PFSK-1 (cell line): ENCODE measurements at regions not wholly inside any gene's neighbourhood (a gene's known extent, or its start where the extent isn't known, plus 50 kb on each side); places are given as distances from the start of the nearest gene placed in this dataset.

Source experiments
- FOXP2 ChIP-seq: optimal IDR thresholded peaks from 2 replicates; pipeline ENCODE3; 2011; ENCODE audit warnings: borderline replicate concordance, control low read depth, inconsistent platforms; ENCODE audit not compliant: insufficient read depth; ENCODE audit errors: extremely low read length, extremely low read depth
- POLR2AphosphoS5 ChIP-seq: IDR thresholded peaks from 2 replicates; pipeline ENCODE4 v1.6.1; 2012; ENCODE audit warnings: low read depth, mild to moderate bottlenecking, control low read depth, low read length, moderate library complexity
- SIN3A ChIP-seq: IDR thresholded peaks from 2 replicates; pipeline ENCODE4 v1.6.1; 2012; ENCODE audit warnings: mild to moderate bottlenecking, low read length, moderate library complexity, borderline replicate concordance; ENCODE audit not compliant: insufficient read depth
- TAF1 ChIP-seq: IDR thresholded peaks from 2 replicates; pipeline ENCODE4 v1.6.1; 2012; ENCODE audit warnings: low read length, control low read depth, borderline replicate concordance; ENCODE audit not compliant: insufficient read depth
- TF ChIP-seq, protein P1 (sequence below), 2 experiments: IDR thresholded peaks; 2 replicates each; pipeline versions ENCODE4 v1.6.1 to v1.8.0; 2011 to 2012; ENCODE audit warnings: low read depth in 2 of 2, low read length in 2 of 2, control low read depth in 1 of 2, inconsistent platforms in 1 of 2, mild to moderate bottlenecking in 1 of 2, moderate library complexity in 1 of 2; ENCODE audit not compliant: insufficient read depth in 1 of 2

DNA sequence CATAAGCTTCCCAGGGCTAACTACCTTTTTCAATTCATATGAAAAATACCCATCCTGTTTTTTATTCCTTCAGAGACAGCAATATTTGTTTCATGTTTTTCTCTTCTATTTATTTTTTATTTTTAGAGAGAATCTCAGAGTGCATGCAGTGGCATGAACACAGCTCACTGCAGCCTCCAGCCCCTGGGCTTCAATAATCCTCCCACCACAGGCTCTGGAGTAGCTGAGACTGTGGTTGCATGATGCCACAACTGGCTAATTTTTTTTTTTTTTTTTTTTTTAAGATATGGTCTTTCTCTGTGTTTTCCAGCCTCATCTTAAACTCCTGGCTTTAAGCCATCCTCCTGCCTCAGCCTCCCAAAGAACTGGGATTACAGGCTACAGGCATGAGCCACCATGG, 296.7 kb upstream of the AKR1E2 start:
- TF ChIP-seq POLR2AphosphoS5 (no peak), FOXP2 (no peak), SIN3A (no peak)

DNA sequence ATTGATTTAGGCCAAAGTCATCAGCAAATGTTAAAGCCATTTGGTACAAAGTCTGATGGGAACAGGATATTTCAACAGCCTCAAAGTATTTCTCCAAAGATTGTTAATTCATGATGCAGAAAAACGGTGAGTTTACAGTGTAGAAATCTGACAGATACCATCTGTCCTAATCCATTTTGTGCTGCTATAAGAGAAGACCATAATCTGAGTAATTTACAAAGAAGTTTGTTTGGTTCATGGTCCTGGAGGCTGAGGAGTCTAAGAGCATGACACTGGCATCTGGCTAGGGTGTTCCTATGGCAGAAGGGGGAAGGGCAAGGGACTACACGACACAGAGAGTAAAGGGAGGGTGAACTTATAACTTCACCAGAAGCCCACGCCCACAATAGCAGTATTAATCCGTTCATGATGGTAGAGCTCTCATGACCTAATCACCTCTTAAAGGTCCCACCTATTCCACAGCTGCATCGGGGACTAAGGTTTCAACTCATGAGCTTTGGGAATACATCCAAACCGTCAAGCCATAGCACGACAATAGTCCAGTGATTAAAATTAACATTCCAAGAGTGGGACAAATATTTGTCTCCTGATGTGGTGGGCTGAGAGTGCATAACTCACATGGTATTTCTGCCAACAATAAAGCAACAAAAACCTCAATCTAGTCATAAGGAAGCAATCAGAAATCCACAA, 298.6 kb upstream of the AKR1E2 start:
- TF ChIP-seq, protein P1, sequence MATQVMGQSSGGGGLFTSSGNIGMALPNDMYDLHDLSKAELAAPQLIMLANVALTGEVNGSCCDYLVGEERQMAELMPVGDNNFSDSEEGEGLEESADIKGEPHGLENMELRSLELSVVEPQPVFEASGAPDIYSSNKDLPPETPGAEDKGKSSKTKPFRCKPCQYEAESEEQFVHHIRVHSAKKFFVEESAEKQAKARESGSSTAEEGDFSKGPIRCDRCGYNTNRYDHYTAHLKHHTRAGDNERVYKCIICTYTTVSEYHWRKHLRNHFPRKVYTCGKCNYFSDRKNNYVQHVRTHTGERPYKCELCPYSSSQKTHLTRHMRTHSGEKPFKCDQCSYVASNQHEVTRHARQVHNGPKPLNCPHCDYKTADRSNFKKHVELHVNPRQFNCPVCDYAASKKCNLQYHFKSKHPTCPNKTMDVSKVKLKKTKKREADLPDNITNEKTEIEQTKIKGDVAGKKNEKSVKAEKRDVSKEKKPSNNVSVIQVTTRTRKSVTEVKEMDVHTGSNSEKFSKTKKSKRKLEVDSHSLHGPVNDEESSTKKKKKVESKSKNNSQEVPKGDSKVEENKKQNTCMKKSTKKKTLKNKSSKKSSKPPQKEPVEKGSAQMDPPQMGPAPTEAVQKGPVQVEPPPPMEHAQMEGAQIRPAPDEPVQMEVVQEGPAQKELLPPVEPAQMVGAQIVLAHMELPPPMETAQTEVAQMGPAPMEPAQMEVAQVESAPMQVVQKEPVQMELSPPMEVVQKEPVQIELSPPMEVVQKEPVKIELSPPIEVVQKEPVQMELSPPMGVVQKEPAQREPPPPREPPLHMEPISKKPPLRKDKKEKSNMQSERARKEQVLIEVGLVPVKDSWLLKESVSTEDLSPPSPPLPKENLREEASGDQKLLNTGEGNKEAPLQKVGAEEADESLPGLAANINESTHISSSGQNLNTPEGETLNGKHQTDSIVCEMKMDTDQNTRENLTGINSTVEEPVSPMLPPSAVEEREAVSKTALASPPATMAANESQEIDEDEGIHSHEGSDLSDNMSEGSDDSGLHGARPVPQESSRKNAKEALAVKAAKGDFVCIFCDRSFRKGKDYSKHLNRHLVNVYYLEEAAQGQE (IDR thresholded peaks at IDR 0.05; ENCODE audit: insufficient read depth in 1 of 2, low read depth in 2 of 2, low read length in 2 of 2), result no peak
- TF ChIP-seq TAF1, result no peak
- TF ChIP-seq POLR2AphosphoS5, result no peak
- no peak for TF ChIP-seq SIN3A
- no peak for TF ChIP-seq FOXP2

DNA sequence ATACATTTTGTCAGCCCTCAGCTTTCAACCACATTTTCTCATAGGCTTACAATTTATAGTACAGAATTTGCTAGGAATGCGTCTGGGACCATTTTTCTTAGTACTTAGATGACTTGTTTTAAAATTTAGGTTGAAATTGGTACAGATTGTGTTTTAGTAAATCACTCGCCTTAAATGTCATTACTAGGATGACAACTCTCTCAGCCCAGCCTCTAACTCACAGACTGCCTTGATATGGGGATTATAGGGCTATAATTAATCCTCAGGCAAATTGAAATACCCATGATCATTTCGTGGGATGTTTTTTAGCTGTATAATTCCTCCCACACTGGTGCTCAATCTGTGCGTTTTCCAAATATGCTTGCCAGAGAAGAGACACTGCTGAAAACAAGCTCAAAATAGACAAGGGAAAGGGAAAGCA, 299.7 kb upstream of the AKR1E2 start:
- TF ChIP-seq FOXP2 (no peak), SIN3A (no peak), TAF1 (no peak), POLR2AphosphoS5 (no peak)
- TF ChIP-seq, protein P1 (IDR thresholded peaks at IDR 0.05; ENCODE audit: insufficient read depth in 1 of 2, low read depth in 2 of 2, low read length in 2 of 2), result no peak

DNA sequence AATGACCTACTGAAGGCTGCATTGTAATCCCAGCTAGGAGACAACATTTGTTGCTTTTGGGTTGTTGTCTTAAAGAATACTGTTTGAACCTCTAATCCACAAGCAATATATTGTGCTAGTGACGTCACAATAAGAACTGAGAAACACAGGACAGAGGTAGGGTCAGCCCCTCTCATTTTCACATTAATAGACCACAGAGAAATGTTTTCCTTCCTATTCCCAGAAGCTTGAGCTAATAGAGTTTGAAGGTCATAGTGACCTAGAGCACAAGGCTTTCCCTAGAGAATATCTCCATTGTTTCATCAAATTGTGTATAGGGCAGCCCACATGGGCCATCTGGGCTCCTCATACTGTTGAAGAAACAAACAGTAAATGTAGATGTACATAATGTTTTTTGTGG, 300.9 kb upstream of the AKR1E2 start:
- no peak for TF ChIP-seq FOXP2
- no peak for TF ChIP-seq POLR2AphosphoS5
- no peak for TF ChIP-seq TAF1
- TF ChIP-seq, protein P1 (IDR thresholded peaks at IDR 0.05; ENCODE audit: insufficient read depth in 1 of 2, low read depth in 2 of 2, low read length in 2 of 2), result no peak
- no peak for TF ChIP-seq SIN3A

DNA sequence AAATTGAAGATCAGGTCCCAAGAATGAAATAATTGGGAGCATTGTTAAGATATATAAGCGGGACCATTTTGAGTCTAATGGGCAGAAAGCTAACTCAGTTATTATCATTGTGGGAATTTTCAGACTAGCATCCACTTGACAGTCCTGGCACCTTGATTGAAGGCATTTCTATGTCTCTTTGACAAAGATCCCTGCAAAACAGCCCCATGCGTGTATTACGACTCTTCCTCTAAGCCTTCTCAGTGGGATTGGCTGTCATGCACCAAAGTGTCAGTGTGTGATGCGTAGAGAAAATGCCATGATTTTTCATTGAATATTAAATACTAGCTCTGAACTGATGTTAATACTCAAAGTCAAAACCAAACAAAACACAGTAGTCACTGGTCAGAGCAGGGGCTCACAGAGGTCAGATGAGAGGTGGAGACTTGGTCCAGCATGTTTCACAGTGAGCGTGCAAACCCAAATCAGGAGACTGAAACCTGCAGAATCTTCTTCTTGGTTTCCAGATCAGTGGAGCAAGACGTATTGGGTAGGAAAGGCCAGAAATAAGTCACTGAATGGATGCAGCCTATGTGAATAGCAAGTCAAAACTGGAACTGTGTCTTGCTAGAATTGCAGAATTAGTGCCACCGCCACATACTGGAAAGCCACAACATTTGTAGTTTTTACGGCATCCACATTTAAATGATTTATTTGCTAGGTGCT, 303.6 kb upstream of the AKR1E2 start:
- TF ChIP-seq, protein P1 (IDR thresholded peaks at IDR 0.05; ENCODE audit: insufficient read depth in 1 of 2, low read depth in 2 of 2, low read length in 2 of 2), result no peak
- TF ChIP-seq FOXP2, result no peak
- TF ChIP-seq SIN3A, result no peak
- TF ChIP-seq TAF1, result no peak
- no peak for TF ChIP-seq POLR2AphosphoS5
